Lower leg skin (tissue), 3 donors: ENCODE measurements at regions not wholly inside any gene's neighbourhood (a gene's known extent, or its start where the extent isn't known, plus 50 kb on each side); places are given as distances from the start of the nearest gene placed in this dataset.

ENCODE experiments used
- POLR2A ChIP-seq, 2 donors: fragments of 450-650 bp; IDR thresholded peaks; one replicate each; pipeline ENCODE4 v1.6.1; 2016 to 2017; ENCODE audit warnings: antibody characterized with exemption in 2 of 2, mild to moderate bottlenecking in 1 of 2, moderate library complexity in 1 of 2
- TF ChIP-seq, protein P1 (sequence below), 3 donors: fragments of 450-650 bp; IDR thresholded peaks; one replicate each; pipeline ENCODE4 v1.5.1; 2016; ENCODE audit warnings: antibody characterized with exemption in 3 of 3, mild to moderate bottlenecking in 3 of 3, moderate library complexity in 2 of 3

DNA sequence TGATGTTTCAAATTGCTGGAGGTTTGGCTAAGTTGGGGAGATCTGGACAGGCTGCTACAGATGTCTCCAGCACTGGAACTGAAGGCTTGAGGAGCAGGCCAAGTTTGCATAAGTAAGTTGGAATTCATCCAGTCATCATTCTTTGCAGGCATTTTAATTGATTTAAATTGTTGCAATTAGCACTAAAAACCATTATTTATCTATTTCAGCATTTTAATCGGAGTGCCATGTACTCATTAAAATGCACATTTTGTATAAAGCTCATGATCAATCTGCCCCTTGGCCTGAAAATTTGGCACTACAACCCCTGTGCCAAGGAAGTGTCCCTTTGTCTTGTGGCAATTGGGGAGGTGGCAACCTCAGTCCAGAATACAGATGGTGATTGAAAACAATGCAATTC lies 320.2 kb downstream of the MAT2B start:
- TF ChIP-seq, protein P1, sequence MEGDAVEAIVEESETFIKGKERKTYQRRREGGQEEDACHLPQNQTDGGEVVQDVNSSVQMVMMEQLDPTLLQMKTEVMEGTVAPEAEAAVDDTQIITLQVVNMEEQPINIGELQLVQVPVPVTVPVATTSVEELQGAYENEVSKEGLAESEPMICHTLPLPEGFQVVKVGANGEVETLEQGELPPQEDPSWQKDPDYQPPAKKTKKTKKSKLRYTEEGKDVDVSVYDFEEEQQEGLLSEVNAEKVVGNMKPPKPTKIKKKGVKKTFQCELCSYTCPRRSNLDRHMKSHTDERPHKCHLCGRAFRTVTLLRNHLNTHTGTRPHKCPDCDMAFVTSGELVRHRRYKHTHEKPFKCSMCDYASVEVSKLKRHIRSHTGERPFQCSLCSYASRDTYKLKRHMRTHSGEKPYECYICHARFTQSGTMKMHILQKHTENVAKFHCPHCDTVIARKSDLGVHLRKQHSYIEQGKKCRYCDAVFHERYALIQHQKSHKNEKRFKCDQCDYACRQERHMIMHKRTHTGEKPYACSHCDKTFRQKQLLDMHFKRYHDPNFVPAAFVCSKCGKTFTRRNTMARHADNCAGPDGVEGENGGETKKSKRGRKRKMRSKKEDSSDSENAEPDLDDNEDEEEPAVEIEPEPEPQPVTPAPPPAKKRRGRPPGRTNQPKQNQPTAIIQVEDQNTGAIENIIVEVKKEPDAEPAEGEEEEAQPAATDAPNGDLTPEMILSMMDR (IDR thresholded peaks at IDR 0.05) = no peak
- no peak for TF ChIP-seq POLR2A (IDR thresholded peaks at IDR 0.05)
